GM12878 (cell line): ENCODE measurements at regions not wholly inside any gene's neighbourhood (a gene's known extent, or its start where the extent isn't known, plus 50 kb on each side); places are given as distances from the start of the nearest gene placed in this dataset.

Experiments
- ATAC-seq: fragments of 200-7000 bp; cut with Tn5 transposase; 3 replicates; pipeline ENCODE4 v1.9.1; 2020; ENCODE audit warnings: mild to moderate bottlenecking, moderate library complexity
- BruUV-seq: library from RNA; stranded (reverse); fragments of 400-500 nt; replicated peaks from 2 replicates; lab custom pipeline; 2021; lab: Mats Ljungman, UMichigan
- CTCF ChIA-PET: fragments of 300-600 bp; sonication (Branson Sonifier 250); formaldehyde crosslinking; extraction: SDS; loops from one replicate; lab custom pipeline; 2021; ENCODE audit warnings: inconsistent platforms; lab: Yijun Ruan, JAX
- POLR2A ChIA-PET: fragments of 350-600 bp; formaldehyde crosslinking; extraction: SDS; loops from one replicate; lab custom pipeline; 2021; ENCODE audit warnings: inconsistent platforms; lab: Charles Lee
- RAD21 ChIA-PET: fragments of 300-600 bp; sonication (Branson Sonifier 250); formaldehyde crosslinking; loops from one replicate; lab custom pipeline; 2023; ENCODE audit warnings: antibody characterized with exemption; ENCODE audit not compliant: unreplicated experiment; lab: Charles Lee
- SMC1A ChIA-PET: fragments of 300-600 bp; sonication (Branson Sonifier 250); formaldehyde crosslinking; loops from one replicate; lab custom pipeline; 2023; ENCODE audit not compliant: unreplicated experiment, uncharacterized antibody; lab: Charles Lee
- DNase-seq: peaks from one replicate; pipeline ENCODE4 v3.0.0-alpha.2; 2011; ENCODE audit warnings: low read depth, low spot score
- FAIRE-seq: peaks from 3 replicates; lab custom pipeline; 2011; peaks lifted over from hg19 to GRCh38; lab: Jason Lieb, UNC
- H2AFZ ChIP-seq: 2 replicates; pipeline ENCODE4 v1.6.0; 2011; ENCODE audit warnings: low read depth, low read length, control low read depth; ENCODE audit not compliant: control insufficient read depth
- H3K27ac ChIP-seq: 2 replicates; pipeline ENCODE4 v1.5.1; 2011; ENCODE audit warnings: control low read depth; ENCODE audit not compliant: control insufficient read depth, insufficient read depth
- H3K27me3 ChIP-seq, 2 experiments: replicated peaks in 1 of 2; 2 replicates each; pipeline versions ENCODE4 v1.6.0 to v1.6.1; 2011; ENCODE audit warnings: low read length in 1 of 2; ENCODE audit not compliant: control insufficient read depth in 2 of 2, insufficient read depth in 2 of 2
- H3K36me3 ChIP-seq, 2 experiments: 2 replicates each; pipeline ENCODE4 v1.5.1; 2011; ENCODE audit warnings: low read length in 1 of 2; ENCODE audit not compliant: control insufficient read depth in 2 of 2, insufficient read depth in 2 of 2
- H3K4me1 ChIP-seq: 2 replicates; pipeline ENCODE4 v1.6.1; 2011; ENCODE audit warnings: mild to moderate bottlenecking, low read length, moderate library complexity, mixed read lengths; ENCODE audit not compliant: control insufficient read depth, insufficient read depth
- H3K4me2 ChIP-seq: 2 replicates; pipeline ENCODE4 v1.6.0; 2011; ENCODE audit warnings: control low read depth; ENCODE audit not compliant: control insufficient read depth, insufficient read depth
- H3K4me3 ChIP-seq: fragments of 200-600 bp; sonication (generic); 2 replicates; pipeline ENCODE4 v1.5.1; 2016
- H3K79me2 ChIP-seq: 2 replicates; pipeline ENCODE4 v1.6.0; 2011; ENCODE audit warnings: low read length; ENCODE audit not compliant: control insufficient read depth, insufficient read depth
- H3K9ac ChIP-seq: 2 replicates; pipeline ENCODE4 v1.8.0; 2011; ENCODE audit warnings: low read length, control low read depth, mixed read lengths; ENCODE audit not compliant: control insufficient read depth, insufficient read depth
- H3K9me3 ChIP-seq: replicated peaks from 3 replicates; pipeline ENCODE4 v1.5.1; 2011; ENCODE audit warnings: mild to moderate bottlenecking, low read length; ENCODE audit not compliant: control insufficient read depth, insufficient read depth
- H4K20me1 ChIP-seq: 2 replicates; pipeline ENCODE4 v1.6.0; 2011; ENCODE audit not compliant: control insufficient read depth, insufficient read depth
- BCL11A ChIP-seq: IDR thresholded peaks from 2 replicates; pipeline ENCODE4 v1.6.1; 2011; ENCODE audit warnings: low read depth, low read length
- CREM ChIP-seq: IDR thresholded peaks from 2 replicates; pipeline ENCODE4 v1.6.1; 2014; ENCODE audit warnings: antibody characterized with exemption, low read depth
- ESRRA ChIP-seq: IDR thresholded peaks from 2 replicates; pipeline ENCODE4 v1.6.1; 2012; ENCODE audit warnings: mild to moderate bottlenecking, low read length, improper control_type of control experiment
- KAT2A ChIP-seq: conservative IDR thresholded peaks from 2 replicates; pipeline ENCODE4 v1.6.1; 2011; ENCODE audit warnings: low read depth, low read length; ENCODE audit not compliant: control insufficient read depth
- KLF5 ChIP-seq: fragments of 450-650 bp; IDR thresholded peaks from 2 replicates; pipeline ENCODE4 v1.6.1; 2014; ENCODE audit warnings: mild to moderate bottlenecking; ENCODE audit not compliant: partially characterized antibody
- LARP7 ChIP-seq: fragments of 450-650 bp; IDR thresholded peaks from 2 replicates; pipeline ENCODE4 v1.6.1; 2017; ENCODE audit warnings: mild to moderate bottlenecking
- MEF2A ChIP-seq: IDR thresholded peaks from 2 replicates; pipeline ENCODE4 v1.6.1; 2011; ENCODE audit warnings: low read depth, mild to moderate bottlenecking, low read length, moderate library complexity; ENCODE audit not compliant: insufficient read depth
- NBN ChIP-seq: fragments of 450-650 bp; IDR thresholded peaks from 2 replicates; pipeline ENCODE4 v1.6.1; 2016
- NR2F1 ChIP-seq: fragments of 450-650 bp; conservative IDR thresholded peaks from 2 replicates; pipeline ENCODE4 v1.6.1; 2017; ENCODE audit warnings: mild to moderate bottlenecking
- RCOR1 ChIP-seq: conservative IDR thresholded peaks from 2 replicates; pipeline ENCODE4 v1.6.1; 2012; ENCODE audit warnings: low read depth, low read length, improper control_type of control experiment
- SUZ12 ChIP-seq: fragments of 200-600 bp; sonication (generic); IDR thresholded peaks from one replicate; pipeline ENCODE4 v1.6.1; 2018; ENCODE audit warnings: antibody characterized with exemption, mild to moderate bottlenecking; ENCODE audit not compliant: unreplicated experiment
- ZZZ3 ChIP-seq: IDR thresholded peaks from 2 replicates; pipeline ENCODE4 v1.6.1; 2011; ENCODE audit warnings: low read depth; ENCODE audit not compliant: control insufficient read depth, insufficient read length
- WGBS: methylation state at CpG from one replicate; pipeline ENCODE4 v1.1.6; 2016; ENCODE audit warnings: low lambda C conversion rate; ENCODE audit not compliant: insufficient replicate concordance, insufficient coverage; ENCODE audit errors: missing lambda C conversion rate; 5-methylcytosine and 5-hydroxymethylcytosine counted together
- in situ Hi-C: fragments of 300-500 bp; cut with MboI; formaldehyde crosslinking; loops from 9 replicates; pipeline ENCODE4 v1.14.3; 2018; ENCODE audit warnings: mixed read lengths
- intact Hi-C: fragments of 100-400 bp; cut with micrococcal nuclease; formaldehyde crosslinking; loops from one replicate; pipeline ENCODE4 v1.14.2; 2022; ENCODE audit not compliant: unreplicated experiment
- TF ChIP-seq, protein P1 (sequence below): fragments of 450-650 bp; conservative IDR thresholded peaks from 2 replicates; pipeline ENCODE4 v1.6.1; 2017; ENCODE audit warnings: mild to moderate bottlenecking, moderate library complexity
- TF ChIP-seq, protein P2 (sequence below), 3 experiments: IDR thresholded peaks in 2 of 3; conservative IDR thresholded peaks in 1 of 3; 2 replicates each; pipeline ENCODE4 v1.5.1; 2011; ENCODE audit warnings: low read depth in 3 of 3, low read length in 3 of 3, mild to moderate bottlenecking in 3 of 3, control low read depth in 2 of 3, moderate library complexity in 2 of 3, inconsistent platforms in 1 of 3, mixed read lengths in 1 of 3; ENCODE audit not compliant: control insufficient read depth in 2 of 3, insufficient read depth in 1 of 3; ENCODE audit errors: extremely low read depth in 1 of 3
- TF ChIP-seq, protein P3 (sequence below): IDR thresholded peaks from 2 replicates; pipeline ENCODE4 v1.6.1; 2012; ENCODE audit warnings: low read depth, low read length, improper control_type of control experiment

DNA sequence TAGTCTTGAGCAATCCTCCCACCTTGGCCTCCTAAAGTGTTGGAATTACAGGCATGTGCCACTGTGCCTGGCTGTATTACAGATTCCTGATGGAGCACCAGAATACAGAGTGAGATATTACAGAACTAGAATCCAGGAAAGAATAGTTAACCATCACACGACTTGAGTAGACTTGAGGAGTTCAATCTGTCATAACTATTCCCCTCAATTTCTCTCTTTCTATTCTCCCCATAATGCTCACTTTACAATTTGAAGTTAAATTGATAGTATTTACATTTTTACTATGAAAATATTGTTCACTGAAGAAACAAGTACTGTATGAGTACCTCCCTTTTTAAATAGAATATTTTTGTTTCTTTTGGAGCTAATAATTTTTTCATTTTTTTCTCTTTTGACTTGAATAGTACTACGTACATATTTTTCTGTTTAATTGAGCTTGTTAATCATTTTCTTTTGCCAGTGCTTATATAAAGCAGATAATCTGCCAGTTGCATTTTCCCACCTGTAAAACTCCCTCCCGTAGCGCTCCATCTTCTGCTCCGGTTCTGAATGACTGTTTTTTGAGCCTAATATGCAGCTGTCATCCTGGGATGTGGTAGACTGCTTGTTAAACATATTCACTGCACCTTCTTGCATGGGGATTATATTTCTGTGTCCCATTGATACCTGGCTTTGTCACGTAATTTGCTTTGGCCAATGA is 105.5 kb downstream of the MYCN start:
- Histone ChIP-seq H3K4me1 (no peaks in the 10 kb centered on the region), H3K27ac (no peak overlapping the region), H3K79me2 (no peaks in the 10 kb centered on the region), H3K9me3 (no peaks in the 10 kb centered on the region), H4K20me1 (no peaks in the 10 kb centered on the region), H3K4me3 (no peak overlapping the region), H3K27me3 (0 out of 4 replicates have a peak, but pooled peaks cover 0 to 2% of the 10 kb centered on the region in 2 experiments), H3K9ac (no peak overlapping the region), H3K4me2 (no peak overlapping the region), H2AFZ (no peak overlapping the region), H3K36me3 (no peaks in the 10 kb centered on the region)
- in situ Hi-C loops (no loop called here), intact Hi-C loops (no loop called here)
- no peak for DNase-seq
- no peak for TF ChIP-seq RCOR1
- no peak for TF ChIP-seq MEF2A
- no peak for TF ChIP-seq KAT2A
- no peak for TF ChIP-seq LARP7
- ChIA-PET RAD21 (no interaction called here), POLR2A (no interaction called here), CTCF (no interaction called here), SMC1A (interaction anchor here (0.6 to 1.2 kb wide), 2 partner anchors 12 to 698 kb away, joined by 3 to 4 read pairs; no protein-coding TSS in a partner anchor)
- FAIRE-seq = no peak
- 38% methylated on average over 6 of the region's 6 CpGs for WGBS
- ATAC-seq = no peak
- no TSS peak for BruUV-seq

DNA sequence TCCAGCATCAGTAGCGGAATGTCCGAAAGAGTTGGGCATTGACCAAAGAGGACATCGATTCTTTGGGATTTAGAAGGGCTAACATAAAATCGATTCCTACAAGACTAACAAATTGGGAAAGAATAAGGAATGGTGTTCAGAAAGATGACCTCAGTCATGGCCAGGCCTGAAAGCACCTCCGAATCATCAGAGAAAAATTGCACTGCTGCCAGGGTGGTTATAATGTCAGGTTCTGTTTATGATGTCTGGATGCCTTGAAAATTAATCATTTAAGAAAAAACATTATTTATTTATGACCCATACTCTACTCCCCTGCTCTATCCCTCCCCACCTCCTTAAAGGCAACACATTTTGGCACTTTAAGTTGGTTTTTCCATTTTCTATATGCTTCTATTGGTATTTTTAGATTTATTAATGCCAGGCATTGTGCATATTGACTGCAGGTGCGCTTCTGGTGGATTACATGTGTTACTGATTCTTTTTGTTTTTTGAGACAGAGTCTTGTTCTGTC is 104.7 kb downstream of the MYCN start:
- FAIRE-seq (no peak), DNase-seq (no peak), ATAC-seq (no peak)
- Histone ChIP-seq H3K36me3 (no peaks in the 10 kb centered on the region), H2AFZ (no peak overlapping the region), H3K79me2 (no peaks in the 10 kb centered on the region), H3K27me3 (no peaks in the 10 kb centered on the region), H3K9me3 (no peaks in the 10 kb centered on the region), H3K4me3 (no peak overlapping the region), H4K20me1 (no peaks in the 10 kb centered on the region), H3K27ac (no peak overlapping the region), H3K9ac (no peak overlapping the region), H3K4me1 (no peaks in the 10 kb centered on the region), H3K4me2 (no peak overlapping the region)
- ChIA-PET POLR2A (no interaction called here), SMC1A (no interaction called here), RAD21 (no interaction called here), CTCF (no interaction called here)
- intact Hi-C loops (no loop called here), in situ Hi-C loops (no loop called here)
- WGBS = 50% methylated on average over 6 of the region's 6 CpGs
- BruUV-seq = no TSS peak
- TF ChIP-seq CREM (no peak), ESRRA (no peak), SUZ12 (no peak), NR2F1 (no peak), BCL11A (no peak), KLF5 (no peak), ZZZ3 (no peak), NBN (no peak)
- TF ChIP-seq, protein P1, sequence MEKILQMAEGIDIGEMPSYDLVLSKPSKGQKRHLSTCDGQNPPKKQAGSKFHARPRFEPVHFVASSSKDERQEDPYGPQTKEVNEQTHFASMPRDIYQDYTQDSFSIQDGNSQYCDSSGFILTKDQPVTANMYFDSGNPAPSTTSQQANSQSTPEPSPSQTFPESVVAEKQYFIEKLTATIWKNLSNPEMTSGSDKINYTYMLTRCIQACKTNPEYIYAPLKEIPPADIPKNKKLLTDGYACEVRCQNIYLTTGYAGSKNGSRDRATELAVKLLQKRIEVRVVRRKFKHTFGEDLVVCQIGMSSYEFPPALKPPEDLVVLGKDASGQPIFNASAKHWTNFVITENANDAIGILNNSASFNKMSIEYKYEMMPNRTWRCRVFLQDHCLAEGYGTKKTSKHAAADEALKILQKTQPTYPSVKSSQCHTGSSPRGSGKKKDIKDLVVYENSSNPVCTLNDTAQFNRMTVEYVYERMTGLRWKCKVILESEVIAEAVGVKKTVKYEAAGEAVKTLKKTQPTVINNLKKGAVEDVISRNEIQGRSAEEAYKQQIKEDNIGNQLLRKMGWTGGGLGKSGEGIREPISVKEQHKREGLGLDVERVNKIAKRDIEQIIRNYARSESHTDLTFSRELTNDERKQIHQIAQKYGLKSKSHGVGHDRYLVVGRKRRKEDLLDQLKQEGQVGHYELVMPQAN = no peak
- TF ChIP-seq, protein P2, sequence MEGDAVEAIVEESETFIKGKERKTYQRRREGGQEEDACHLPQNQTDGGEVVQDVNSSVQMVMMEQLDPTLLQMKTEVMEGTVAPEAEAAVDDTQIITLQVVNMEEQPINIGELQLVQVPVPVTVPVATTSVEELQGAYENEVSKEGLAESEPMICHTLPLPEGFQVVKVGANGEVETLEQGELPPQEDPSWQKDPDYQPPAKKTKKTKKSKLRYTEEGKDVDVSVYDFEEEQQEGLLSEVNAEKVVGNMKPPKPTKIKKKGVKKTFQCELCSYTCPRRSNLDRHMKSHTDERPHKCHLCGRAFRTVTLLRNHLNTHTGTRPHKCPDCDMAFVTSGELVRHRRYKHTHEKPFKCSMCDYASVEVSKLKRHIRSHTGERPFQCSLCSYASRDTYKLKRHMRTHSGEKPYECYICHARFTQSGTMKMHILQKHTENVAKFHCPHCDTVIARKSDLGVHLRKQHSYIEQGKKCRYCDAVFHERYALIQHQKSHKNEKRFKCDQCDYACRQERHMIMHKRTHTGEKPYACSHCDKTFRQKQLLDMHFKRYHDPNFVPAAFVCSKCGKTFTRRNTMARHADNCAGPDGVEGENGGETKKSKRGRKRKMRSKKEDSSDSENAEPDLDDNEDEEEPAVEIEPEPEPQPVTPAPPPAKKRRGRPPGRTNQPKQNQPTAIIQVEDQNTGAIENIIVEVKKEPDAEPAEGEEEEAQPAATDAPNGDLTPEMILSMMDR (IDR thresholded peaks at IDR 0.05 in 2 of 3, conservative IDR thresholded peaks at IDR 0.05 in 1 of 3; ENCODE audit: control insufficient read depth in 2 of 3, extremely low read depth in 1 of 3, insufficient read depth in 1 of 3, low read depth in 3 of 3, low read length in 3 of 3) = no peak
- TF ChIP-seq, protein P3, sequence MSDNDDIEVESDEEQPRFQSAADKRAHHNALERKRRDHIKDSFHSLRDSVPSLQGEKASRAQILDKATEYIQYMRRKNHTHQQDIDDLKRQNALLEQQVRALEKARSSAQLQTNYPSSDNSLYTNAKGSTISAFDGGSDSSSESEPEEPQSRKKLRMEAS = no peak
